HG03066 (cell line): ENCODE measurements at regions not wholly inside any gene's neighbourhood (a gene's known extent, or its start where the extent isn't known, plus 50 kb on each side); places are given as distances from the start of the nearest gene placed in this dataset.

Experiments
- ATAC-seq: cut with Tn5 transposase; IDR thresholded peaks from one replicate; pipeline ENCODE4 v1.9.1; 2021; ENCODE audit warnings: low read depth; ENCODE audit not compliant: unreplicated experiment

DNA sequence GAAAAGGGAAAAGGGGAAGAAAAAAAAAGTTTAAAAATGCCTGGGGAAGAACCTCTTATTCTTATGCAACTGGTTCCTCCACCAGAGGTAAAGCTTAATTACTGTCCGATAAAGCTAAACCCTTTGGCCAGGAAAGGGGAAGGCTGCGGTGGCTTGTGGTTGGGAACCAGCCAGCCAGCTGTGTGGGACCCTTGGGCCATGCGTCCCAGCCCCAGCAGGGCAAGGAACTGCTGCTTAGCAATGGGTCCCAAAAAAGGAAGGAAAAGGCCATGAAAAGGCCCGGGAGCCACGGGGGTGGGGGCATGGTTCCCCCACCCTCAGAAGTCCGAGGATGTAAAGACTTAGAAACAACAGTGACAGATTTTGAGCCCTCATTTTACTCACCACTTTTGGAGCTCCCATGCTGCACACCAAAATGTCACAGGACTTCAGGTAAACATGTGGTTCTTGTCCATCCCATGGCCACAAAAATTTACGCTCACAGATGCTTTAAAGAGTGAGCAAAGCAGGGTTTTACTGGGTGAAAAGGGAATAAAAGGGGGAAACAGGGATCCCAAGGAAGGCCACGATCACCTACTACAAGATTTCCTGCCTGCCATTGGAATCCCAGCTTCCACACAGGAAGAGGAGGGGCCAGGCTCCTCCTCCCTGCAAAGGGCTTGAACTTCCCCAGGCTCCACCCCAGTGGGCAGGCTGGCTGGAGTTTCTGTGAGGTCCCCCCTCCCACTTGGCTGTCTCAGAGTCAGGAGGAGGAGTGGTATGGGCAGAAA is 1234.7 kb upstream of the GJE1 start:
- ATAC-seq = peak; percentile 48

- ATAC-seq = no peak
Observed at GRCh38 chr6:140897349-140897748, 1235.4 kb upstream of the GJE1 start.

- ATAC-seq = no peak
Observed at GRCh38 chr6:140893432-140893831, 1239.3 kb upstream of the GJE1 start.

DNA sequence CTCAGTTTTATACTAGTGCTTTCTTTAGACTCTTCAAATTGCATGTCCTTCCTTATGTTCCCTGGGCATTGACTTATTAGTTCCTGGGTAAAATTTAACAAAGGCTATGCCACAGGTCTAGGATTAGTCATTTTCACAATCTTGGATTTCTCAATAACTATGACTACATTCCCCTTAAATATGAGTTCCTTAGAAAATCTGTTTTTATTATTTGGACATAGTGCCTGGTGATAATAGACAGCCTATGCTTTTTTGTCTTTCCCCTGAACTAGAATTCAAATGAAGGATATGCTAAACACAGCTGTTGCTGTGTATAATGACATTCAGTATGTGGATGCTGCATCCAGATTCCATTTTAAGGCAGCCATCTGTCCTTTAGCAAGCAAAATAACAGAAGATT is 1252.8 kb upstream of the GJE1 start:
- no peak for ATAC-seq

DNA sequence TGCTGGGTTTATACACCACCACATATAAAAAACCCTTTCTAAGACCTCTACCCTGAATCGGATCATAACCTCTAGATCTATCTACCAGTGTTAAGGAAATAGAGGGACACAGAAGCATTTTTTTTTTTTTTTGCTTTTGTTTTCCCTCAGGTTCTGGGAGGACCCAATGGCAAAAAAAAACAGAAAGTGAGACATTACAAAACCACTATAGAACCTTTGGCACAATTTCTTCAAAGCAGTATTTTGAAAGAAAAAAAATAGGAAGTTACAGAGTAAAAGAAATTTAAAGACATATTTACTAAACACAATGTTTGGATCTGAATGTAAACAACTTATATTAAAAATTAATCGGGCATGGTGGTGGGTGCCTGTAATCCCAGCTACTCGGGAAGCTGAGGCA is 1258.7 kb upstream of the GJE1 start:
- no peak for ATAC-seq

GRCh38 chr6:140872885-140873284 is 1259.8 kb upstream of the GJE1 start:
- ATAC-seq = no peak

DNA sequence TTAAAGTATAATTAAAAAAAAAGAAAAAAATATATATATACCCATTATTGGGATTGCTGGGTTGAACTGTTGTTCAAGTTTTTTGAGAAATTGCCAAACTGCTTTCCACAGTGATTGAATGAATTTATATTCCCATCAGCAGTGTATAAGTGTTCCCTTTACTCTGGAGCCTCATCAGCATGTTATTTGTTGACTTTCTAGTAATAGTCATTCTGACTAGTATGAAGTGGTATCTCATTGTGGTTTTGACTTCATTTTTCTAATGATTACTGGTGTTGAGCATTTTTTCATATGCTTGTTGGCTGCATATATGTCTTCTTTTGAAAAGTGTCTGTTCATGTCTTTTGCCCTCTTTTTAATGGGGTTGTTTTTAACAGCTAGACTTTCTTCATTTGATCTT is 1260.8 kb upstream of the GJE1 start:
- ATAC-seq = no peak

GRCh38 chr6:140867336-140867735 is 1265.4 kb upstream of the GJE1 start:
- no peak for ATAC-seq

DNA sequence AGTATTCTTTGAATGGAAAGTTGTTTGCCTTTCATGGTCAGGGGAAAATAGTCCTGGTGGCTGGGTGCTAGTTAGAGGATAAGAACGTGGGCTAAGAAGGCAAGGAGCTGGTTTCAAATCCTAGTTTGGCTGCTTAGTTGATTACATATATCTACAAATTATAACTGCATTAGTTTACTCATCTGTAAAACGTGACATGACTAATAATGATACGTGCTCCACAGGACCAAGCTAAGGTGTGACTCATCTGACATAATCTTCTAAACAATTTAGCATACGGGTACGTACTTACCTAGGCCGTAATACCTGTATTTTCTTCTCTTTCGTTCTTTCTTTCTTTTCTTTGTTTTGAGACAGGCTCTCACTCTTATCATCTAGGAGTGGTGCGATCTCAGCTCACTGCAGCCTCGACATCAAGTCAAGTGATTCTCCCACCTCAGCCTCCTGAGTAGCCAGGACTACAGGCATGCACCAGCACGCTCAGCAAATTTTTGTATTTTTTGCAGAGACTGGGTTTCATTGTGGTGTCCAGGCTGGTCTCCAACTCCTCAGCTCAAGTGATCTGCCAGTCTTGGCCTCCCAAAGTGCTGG is 1274.2 kb upstream of the GJE1 start:
- ATAC-seq = no peak

GRCh38 chr6:140857739-140858380 is 1274.9 kb upstream of the GJE1 start:
- ATAC-seq = no peak

DNA sequence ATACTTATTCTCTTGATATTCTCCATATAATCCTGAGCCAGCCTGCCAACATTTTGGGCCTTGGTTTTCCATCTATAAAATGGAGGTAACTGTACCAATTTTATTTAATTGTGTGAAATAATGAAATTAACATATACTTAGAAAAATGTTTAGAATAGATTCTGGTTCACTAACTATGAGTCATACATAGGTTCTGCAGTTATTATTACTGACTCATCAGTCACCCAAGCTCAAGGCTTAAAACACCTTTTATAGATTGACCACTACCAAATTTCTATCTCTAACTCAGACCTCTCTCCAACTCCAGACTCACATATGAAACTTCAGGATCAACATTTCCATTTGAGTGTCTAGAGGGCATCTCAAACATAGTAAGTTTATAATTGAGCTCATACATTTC is 1277.2 kb upstream of the GJE1 start:
- no peak for ATAC-seq

DNA sequence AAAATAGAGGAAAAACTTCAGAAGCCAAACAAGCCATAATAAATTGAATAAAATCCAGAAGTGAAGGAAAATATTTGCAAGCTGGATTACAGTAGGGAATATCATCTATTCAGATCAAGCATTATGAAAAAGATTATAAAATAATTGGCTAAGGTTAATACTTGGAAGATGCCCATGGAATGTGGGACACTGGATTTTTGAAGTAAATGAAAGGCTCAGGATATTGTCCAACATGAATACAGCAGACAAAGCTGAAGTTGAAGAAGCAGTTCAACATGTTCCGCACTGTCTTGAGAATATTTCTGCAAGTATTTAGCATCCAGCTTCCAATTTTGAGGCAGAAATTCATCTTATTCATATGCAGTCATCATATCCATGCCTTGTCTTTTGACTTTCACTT is 1278.4 kb upstream of the GJE1 start:
- no peak for ATAC-seq

GRCh38 chr6:140850438-140850837 is 1282.3 kb upstream of the GJE1 start:
- ATAC-seq = no peak

- no peak for ATAC-seq
Observed at GRCh38 chr6:140849456-140849855, 1283.3 kb upstream of the GJE1 start.

DNA sequence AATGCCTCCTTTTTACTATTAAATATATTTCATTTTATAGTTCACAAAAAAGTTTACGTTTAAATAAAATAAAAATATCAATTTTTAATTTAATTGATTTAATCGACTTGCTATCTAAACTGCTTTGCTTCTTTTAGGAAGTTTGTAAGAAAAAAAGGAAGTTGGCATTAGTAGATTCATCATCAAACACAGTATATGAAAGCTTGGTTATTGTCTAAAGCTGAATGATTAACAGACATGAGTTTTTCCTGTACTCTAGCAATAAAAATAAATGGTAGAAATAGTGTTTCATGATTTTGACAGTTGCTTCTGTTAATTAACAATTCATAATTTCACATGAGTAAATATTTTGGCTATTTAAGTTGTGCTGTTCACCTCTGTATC is 1285.5 kb upstream of the GJE1 start:
- no peak for ATAC-seq

DNA sequence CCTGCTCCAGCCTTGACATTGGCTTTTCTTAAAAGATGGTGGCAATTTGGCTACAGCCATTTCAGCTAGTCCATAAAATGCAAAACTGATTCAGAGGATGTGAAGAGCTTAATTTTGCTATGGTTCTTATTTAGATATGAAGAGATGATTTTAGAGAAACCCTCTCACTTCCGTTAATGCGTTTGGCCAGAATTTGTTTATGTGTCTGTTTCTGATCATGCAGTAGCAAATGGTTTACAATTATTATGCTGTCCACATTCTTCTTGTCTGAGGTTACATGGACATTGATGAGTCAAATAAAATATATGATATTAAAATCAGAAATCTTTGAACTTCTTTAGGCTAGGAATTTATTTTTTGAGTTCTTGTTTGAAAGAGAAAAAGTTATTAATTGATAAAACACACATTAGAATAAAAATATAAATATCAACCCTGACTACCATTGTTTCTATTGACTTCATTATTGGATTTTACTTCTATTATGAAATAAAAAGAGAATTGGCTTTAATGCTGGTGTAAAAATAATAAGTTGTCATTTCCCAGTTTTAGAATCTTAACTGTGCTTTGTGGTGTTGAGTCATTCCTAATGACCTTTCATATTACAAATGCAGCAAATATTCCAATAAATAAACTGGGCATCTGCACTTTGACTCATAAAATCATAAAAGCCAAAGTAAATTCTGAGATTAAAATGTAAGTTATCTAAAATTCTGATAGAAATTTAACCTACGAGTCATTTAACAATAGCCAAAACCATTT is 1286.0 kb upstream of the GJE1 start:
- no peak for ATAC-seq

DNA sequence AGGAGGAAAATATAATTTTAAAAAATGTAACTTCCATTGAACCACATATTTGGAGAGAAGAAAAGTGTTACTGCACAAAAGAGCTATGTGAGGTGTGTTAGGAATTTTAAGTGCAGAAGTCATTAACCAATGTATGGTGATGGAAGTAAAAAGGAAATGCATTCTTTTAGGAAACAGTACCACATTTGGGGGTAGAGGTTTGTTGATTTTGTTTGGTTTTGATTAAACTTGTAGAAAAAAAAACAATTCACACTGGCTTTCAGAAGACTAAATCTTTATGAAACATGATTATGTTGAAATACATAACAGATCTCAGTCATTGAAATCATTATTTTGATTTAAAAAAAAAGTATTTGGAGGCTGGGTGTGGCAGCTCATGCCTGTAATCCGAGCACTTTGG is 1287.0 kb upstream of the GJE1 start:
- no peak for ATAC-seq

- no peak for ATAC-seq
Observed at GRCh38 chr6:140844167-140844566, 1288.6 kb upstream of the GJE1 start.

- ATAC-seq = no peak
Observed at GRCh38 chr6:140833408-140833807, 1299.3 kb upstream of the GJE1 start.

DNA sequence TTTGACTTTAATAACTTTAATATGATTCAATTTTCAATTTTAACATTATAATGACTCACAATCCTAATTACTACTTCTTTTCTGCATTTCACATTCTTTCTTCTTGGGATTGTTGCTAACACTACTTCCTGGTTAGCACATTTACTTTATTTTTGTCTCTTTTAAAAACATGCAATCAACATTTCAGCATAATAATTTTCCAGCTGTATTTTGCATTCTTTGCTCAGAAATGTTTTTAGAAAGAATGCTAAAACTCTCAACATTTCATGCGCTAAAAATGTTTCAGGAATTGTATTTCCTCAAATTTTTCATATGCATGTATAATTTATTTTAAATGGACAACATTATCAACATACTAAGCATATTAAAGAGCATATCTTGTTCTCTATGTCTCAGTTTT is 1302.1 kb upstream of the GJE1 start:
- no peak for ATAC-seq

DNA sequence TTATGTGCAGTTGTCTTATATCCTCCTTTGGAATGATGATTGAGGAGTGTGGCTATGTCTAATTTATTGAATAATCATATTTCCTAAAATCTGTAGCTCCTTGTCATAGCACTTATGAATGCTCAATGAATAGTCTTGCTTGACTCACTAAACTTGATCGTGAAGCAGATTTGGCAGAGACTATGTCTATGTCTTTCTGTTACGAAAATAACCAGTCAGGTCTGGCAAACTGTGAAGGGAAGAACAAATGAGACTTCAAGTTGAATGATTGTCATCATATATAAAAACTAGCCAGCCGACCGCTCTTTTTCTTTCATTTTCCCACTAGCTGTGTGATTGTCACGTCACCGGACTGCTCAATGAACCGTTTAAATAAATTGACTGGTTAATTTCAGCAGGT is 1303.9 kb upstream of the GJE1 start:
- ATAC-seq = no peak
